Amygdala (tissue), 56 donors: ENCODE measurements at regions not wholly inside any gene's neighbourhood (a gene's known extent, or its start where the extent isn't known, plus 50 kb on each side); places are given as distances from the start of the nearest gene placed in this dataset.
A peak's percentile ranks its signal among the peaks of the same experiment; 100 is the strongest.

Source experiments
- DNase-seq, 56 donors: peaks; one replicate each; lab custom pipeline; 2025; lab: John Stamatoyannopoulos, UW

DNA sequence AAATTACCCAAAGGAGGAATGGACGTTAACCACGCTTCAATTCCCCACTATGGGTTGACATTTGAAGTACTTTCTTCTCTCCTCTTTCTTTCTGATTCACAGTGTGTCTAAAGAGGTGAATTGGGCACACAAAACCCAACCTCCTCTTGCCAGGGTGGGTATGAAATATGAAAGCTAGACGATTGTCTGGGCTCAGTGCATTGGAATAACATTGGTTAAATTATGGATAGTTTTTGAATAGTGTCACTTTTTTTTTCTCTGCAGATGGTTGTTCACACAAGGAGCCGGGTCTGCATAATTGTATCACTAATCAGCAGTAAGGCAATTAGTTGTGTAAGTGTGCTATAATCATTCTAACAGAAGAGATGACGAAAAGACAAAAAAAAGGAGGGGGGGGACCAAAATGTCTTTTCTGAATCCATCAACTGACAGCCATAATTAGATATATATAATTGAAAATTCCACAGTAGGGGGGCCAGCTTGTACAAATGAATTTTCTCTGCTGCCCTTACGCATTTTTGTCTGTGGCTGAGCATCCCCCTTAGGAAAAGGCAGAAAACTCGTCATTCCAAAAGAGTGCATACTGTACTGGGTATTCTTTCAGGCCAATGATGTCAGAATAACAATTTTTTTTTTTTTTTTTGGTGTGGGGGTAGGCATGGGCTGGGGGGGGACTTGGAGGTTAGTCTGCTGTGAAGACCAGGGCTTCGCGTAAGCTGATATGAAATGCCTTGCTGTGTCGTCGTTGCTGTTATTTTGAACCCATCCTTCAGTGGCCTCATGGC, 307.5 kb upstream of the SALL1 start:
- no peak for DNase-seq

- no peak for DNase-seq
Measured at GRCh38 chr16:51457775-51458174, 306.7 kb upstream of the SALL1 start.

- DNase-seq: no peak
Measured at GRCh38 chr16:51455398-51455797, 304.3 kb upstream of the SALL1 start.

DNA sequence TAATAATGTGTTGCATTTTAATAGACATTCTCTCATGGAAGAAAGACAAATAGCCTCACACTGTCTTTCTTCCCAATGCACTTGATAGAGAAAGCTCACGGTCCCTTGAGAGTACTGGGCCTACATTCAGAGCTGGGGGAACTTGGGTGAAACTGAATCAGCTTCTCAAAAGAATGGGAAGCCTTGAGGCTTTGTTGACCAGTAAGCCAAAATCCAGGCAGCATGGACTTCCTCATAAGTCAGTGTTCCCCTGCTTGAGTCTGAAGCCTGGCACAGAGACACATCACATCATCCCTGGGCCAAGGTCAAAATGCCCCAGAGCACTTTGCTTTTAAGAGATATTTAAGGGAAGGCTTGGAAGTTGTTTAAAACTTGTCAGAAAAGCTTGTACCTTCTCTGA, 302.2 kb upstream of the SALL1 start:
- peak in 1 of 56 donors; percentile 36 for DNase-seq

- no peak for DNase-seq
Measured at GRCh38 chr16:51450909-51451308, 299.8 kb upstream of the SALL1 start.

DNA sequence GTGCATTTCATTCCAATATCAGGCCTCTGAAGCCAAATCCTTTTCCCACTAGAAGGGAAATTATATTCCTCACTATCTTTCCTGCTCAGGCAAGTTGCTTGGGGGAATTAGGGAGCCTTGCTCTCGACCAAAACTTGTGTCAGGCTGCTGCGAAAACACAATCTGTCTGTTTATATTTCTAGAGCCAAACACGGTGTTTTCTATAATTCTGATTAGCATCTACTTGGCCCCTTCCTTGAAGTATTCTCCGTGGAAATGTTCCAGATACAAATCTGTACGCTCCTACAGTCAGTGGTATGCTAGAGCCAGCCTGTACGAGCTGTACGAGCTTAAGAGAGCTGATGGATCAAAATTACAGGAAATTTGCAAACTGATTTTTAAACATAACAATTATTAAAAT, 299.3 kb upstream of the SALL1 start:
- no peak for DNase-seq

DNA sequence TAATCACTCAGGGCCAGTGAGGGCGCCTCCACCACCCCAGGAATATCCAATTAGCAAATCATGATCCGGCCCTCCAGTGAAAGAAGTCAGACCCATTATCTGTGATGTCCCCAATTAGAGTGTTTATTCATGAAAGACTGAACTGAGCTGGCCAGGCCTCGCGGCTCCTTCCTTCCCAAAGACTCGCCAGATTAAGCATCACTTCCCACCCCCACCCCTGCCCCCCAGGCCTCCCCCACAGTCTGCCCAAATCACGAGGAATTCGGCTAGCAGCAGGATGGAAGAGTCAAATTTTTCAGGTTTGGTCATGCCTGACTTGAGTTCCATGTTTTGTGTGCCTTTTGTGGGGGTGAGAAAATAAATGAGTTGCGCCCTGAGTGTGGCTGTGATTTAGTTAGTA, 298.4 kb upstream of the SALL1 start:
- no peak for DNase-seq

DNA sequence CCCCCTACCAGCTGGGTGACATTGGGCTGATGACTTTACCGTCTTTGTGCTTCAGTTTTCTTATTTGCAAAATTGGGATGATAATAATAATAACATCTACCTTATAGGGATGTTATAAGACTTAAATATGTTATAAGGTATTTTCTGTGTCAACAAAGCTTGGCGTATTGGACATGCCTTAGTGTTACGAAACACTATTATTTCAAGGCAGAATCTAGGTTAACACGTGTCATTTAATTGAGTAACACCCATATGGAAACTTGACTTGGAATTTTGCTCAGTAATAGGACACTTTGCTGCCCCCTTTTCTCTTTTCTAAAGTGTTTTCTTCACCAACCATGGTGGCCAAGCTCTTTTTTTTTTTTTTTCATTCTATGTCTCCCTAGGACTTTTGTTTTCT, 294.2 kb upstream of the SALL1 start:
- no peak for DNase-seq

- no peak for DNase-seq
Measured at GRCh38 chr16:51443934-51444333, 292.9 kb upstream of the SALL1 start.

DNA sequence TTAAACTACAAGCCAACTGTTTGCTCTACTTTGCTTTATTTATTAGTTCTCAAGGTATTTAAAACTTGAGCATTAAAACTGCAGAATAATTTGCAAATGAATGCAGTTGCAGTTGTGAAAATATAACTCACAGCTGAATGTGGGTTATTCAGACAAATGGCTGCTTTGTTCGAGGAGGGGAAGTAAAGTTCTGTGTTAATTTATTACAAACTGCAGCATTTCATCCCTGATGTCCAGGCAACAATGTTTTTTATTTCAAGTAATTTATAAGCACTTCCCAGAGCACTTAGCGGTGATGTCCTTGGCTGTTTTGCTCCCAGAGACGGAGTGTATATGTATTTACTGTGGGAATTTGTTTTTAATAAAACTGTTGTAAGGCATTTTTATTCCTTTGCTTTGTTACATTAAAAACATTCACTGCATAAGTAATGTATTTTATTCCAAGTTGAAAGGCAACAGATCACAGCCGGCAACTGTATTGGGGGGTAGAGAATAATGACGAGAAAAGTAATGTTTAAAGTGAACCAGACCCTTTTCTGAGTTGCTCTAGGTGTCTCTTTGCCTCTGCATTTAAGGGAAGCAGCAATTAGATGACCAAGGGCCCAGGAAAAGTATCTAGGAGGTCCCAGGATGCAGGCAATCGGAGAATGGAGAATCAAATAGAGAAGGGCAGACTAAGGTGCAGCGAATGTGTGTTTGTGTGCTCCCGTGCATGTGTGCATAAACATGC, 291.2 kb upstream of the SALL1 start:
- DNase-seq: no peak

GRCh38 chr16:51440131-51440889, 289.2 kb upstream of the SALL1 start:
- DNase-seq: peak in 34 of 56 donors; percentile 4 to 78 (median 26)

DNA sequence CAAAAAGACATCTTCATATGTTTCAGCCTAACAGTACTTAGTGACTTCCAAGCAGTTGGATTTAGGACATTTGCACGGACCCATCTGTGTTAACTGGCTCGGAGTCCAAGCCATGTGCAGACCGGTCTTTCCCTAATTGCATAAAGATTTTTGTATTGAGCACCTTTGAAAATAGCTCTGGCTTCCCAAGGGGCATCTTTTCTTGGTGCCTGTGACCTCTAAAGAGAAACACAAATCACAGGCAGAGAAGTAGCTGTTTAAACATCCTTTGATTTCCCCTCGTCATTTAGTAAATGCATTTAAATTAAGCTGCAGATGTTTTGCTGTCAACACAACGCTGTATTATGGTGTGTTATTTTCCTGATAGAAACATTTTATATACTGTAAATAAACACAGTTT, 288.2 kb upstream of the SALL1 start:
- peak in 1 of 56 donors; percentile 5 for DNase-seq

GRCh38 chr16:51436742-51437141, 285.7 kb upstream of the SALL1 start:
- DNase-seq: no peak

DNA sequence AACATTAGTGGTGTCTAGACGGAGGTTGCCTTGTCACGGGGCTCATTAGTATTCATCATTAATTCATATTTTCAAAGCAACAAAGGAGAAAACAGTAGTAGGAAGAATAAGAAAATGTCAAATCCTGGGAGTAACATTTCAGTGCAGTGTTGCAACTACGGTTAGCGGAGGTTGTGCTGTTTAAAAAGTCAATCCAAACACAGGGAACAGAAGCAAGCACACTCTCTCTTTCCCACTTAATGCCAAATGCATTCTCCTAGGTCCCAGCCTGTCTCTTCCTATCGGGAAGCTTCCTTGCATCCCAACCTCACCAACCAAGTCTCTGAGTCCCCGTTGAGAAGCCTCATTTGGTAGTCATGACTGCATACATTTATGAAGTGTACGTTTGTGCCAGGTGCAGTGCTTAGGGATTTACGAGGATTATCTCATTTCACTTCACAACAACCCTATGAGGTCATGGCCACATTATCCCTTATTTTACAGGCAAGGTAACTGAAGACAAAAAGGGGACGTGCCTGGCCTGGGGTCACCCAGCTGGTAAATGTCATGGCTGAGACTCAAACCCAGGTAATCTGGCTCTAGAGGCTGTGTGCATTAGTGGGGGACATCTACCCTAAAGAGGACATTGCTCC, 283.6 kb upstream of the SALL1 start:
- no peak for DNase-seq

- peak in 1 of 56 donors; percentile 15 for DNase-seq
Measured at GRCh38 chr16:51433599-51433998, 282.5 kb upstream of the SALL1 start.

DNA sequence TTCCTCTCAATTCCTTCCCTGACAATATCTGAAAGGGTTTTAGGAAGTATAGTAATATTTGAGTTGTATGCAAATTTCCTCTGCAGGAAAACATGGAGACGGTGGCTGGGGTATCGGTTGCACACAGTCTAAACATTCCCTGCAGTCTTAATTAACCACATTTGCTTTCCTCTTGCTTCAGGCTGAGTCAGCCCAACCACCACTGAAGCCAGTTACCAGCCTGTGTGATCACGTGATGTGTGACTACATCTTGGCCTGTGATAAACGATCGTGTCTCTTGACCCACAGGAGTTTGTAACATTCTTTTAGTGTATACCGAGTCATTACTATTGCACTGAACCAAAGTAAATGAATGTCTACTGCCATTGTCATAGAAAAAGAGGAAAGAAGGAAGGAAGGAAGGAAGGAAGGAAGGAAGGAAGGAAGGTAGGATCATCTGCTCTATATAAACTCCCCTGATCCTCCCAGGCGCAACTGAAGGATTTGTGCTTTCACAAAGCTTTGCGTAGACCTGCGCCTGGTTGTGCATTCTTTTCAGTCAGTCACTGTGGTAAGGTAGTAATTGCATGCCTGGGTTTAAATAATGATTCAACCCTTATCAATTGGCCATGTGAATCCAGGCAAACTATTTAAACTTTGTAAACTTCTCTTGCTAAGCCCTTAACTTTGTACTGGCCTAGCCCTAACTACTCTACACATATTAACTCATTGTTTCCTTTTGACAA, 280.6 kb upstream of the SALL1 start:
- DNase-seq: peak in 27 of 56 donors; percentile 4 to 67 (median 23)

GRCh38 chr16:51430716-51431369, 279.8 kb upstream of the SALL1 start:
- no peak for DNase-seq

DNA sequence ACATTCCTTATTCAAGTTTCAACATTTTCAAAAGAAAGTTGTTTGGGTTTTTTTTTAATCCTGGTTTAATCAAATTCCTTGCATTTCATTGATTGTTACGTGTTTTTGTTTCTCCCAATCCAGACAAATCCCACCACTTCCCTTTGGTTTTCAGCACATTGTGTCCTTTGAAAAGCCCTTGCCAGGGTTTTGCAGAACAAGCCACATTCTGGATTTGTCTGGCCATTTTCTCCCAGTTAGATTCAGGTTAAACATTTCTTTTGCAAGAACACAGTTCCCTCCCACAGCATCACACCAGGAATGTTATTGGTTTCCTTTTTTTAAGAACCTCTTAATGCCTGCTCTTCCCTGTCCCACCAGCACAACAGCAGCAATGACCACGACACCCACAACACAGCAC, 278.0 kb upstream of the SALL1 start:
- no peak for DNase-seq

DNA sequence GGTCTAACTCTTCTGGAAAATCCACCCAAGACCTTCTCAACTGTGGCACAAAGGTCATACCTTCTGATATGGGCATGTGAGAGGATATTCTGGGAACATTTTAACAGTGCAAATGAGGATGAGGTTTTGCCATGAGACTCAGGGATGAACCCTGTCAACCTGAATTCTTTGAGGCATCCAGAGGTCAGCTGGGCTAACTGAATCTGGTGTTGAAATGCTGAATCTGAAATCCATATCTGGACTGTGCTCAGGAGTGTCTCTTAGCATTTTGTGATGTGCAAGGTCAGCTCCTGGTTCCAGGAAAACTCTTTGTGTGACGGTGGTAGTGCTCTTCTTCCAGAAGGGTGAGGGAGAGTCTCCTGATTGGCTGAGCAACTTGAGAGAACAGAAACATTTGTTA, 276.0 kb upstream of the SALL1 start:
- no peak for DNase-seq

DNA sequence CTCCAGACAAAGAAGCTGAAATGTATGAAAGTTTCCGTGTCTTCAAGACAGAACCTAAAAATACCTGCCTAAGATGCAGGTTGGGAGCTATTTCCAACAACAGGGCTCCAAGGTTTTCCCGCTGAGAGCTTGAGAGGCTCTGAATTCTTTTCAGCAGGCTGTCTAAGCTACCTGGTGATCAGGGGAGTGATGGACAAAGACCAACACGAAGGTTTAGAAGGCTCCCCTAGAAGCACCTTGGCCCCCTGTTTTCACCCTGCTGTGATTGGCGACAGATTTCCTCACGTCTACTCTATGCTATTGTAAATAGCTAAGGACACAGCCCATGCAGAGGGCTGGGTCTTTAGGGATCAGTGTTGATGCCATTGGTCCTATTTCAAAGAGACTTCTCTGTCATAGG, 275.2 kb upstream of the SALL1 start:
- DNase-seq: no peak
